NCI-H82 (cell line): ENCODE measurements at regions not wholly inside any gene's neighbourhood (a gene's known extent, or its start where the extent isn't known, plus 50 kb on each side); places are given as distances from the start of the nearest gene placed in this dataset.

Experiments
- DNase-seq: peaks from one replicate; lab custom pipeline; 2025; lab: John Stamatoyannopoulos, UW

DNA sequence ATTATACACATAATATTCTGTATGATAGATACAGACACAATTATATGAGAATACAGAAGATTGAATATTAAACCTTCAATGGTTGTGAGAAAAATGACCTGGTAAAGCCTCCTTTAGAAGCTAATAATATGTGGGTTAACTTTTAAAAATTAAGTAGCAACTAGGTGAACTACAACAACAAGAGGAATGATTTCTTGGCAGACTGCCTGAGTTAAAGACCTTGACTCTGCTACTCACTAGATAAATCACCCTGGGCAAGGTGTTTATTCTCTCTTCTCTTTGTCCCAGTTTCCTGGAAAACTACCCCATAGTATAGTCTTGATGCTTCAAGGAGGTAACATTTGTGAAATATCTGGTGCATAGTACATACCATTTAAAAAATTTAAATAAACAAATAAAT is 519.6 kb upstream of the TENM4 start:
- DNase-seq: no peak

- DNase-seq: no peak
Observed at GRCh38 chr11:79959318-79959717, 518.5 kb upstream of the TENM4 start.

- DNase-seq: no peak
Observed at GRCh38 chr11:79957702-79958101, 516.9 kb upstream of the TENM4 start.

GRCh38 chr11:79956061-79956460 is 515.2 kb upstream of the TENM4 start:
- DNase-seq: no peak

GRCh38 chr11:79953629-79954028 is 512.8 kb upstream of the TENM4 start:
- DNase-seq: no peak

GRCh38 chr11:79950741-79951140 is 509.9 kb upstream of the TENM4 start:
- DNase-seq: no peak

DNA sequence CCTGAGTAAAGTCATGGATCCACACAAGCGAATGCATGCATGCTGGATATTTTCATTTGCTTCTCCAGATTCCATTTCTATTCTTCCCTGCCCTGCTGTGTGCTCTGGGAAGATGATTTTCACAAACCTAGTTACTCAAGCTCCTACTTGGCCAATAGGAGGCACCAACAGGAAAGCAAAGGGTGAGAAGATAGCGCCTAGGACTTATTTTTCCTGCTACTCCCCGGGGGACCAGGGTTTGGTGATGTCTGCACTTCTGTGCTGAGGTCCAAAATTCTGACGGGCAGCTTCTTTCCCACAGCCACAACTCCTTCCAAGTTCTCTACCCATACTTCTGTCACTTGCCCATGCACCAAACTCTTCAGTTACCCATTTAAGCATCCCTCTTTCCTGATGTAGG is 509.3 kb upstream of the TENM4 start:
- DNase-seq: no peak

GRCh38 chr11:79949574-79949973 is 508.7 kb upstream of the TENM4 start:
- DNase-seq: no peak

GRCh38 chr11:79942646-79943045 is 501.8 kb upstream of the TENM4 start:
- no peak for DNase-seq

DNA sequence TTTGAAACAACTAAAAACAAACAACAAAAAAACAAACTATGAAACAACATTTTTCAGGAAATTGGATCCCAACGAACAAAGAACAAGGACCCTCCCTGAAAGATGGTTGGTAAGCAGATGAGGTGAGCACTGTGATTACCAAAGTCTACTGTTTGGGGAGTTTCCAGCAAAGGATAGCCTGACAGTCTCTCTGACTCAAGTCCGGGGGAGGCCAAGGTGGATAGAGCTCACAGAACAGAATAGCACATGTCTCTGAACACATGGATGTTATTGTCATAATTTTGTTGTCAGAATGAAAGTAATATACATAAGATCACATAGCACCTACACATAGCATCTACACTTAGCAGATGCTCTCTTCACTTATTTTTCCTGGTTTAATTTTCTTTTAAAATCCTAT is 501.3 kb upstream of the TENM4 start:
- DNase-seq: no peak

DNA sequence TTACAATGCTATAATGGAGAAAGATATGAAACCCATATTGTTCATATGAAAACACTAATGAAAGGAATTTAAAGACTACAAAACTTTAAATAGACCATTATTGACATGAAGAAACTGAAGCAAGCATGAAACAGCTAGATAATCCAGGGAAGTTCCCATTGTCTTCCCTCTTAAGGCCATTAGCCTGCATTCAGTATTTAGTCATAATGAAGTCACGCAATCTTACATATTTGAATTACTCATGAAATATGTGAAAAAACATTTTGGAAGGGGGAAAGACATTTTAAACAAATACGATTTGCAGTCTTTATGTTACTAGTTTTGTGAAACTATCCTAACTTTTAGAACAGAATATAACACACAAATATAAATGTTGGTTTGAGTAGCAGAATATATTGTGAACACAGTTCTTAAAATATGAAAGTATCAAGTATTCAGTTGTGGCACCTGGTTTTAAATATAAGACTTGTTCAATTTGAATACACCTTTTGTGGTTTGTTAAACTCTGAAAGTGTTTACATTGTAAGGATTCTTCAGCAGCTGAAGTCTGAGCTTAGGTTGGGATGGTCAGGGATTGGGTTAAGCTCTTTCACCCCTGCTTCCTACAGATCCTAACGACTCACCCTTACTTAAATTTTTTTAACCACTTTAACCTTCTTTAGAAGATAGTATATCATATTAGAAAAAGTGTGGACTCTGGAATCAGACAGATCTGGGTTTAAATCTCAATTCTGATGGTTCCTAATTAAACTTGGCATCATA is 500.3 kb upstream of the TENM4 start:
- DNase-seq: no peak

- no peak for DNase-seq
Observed at GRCh38 chr11:79940165-79940564, 499.3 kb upstream of the TENM4 start.

DNA sequence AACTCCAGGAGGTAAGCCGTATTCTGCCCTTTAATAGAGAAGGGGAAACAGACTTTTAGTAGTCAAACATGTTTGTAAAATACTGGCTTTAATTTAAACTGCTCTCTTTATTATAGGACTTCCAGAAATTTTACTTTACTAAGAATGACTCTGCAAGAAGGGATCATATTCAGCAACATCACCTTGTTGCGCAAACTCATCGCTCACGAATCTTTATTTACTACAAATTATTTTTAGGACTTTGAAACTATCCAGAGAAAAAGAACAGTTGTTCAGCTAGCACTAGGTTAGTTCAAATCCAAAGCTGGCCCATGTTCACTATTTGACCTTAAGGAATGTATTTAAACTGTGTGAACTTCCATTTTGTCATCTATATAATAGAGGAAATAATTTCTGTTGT is 498.3 kb upstream of the TENM4 start:
- no peak for DNase-seq

DNA sequence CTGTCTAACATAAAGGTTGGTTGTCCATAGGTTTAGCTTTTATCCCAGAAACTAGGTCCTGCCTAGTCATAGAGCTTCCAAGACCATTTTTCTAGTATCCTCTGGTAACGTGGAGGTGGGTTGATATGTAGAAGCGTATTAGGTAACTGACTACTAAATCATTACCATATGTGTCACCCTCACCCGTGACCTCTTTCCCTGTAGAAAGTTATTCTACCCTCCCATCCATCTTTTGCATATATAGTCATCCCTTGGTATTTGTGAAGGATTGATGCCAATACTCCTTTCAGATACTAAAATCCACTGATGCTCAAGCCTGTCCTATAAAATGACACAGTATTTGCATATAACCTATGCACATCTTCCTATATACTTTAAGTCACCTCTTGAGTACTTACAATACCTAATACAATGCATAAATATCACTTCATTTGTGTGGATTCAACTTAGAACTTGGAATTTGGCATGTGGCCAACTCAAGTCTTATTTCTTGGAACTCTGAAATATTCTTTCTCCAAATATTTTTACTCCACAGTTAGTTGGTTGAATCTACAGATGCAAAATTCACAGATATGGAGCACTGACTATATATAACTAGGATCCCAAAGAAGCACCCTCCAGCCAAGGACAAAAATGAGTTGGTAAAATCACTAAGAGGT is 497.0 kb upstream of the TENM4 start:
- no peak for DNase-seq

DNA sequence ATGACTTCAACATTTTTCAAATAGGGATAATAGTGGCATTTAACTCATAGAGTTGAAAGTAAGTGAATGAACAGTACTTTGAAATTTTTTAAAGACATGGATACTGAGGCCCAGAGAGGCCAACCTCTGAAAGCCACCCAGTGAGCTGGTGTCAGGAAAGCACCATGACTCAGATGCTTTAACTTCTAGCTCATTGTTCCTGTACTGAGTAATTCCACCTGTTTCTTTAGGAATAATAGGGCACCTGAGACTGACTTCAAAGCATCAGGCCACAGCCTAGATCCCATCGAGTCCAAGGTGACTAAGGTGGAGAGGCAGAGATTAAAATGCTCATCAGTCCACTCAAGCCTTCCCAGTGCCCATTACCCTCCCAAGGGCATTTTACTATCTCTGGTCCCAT is 491.8 kb upstream of the TENM4 start:
- DNase-seq: no peak

DNA sequence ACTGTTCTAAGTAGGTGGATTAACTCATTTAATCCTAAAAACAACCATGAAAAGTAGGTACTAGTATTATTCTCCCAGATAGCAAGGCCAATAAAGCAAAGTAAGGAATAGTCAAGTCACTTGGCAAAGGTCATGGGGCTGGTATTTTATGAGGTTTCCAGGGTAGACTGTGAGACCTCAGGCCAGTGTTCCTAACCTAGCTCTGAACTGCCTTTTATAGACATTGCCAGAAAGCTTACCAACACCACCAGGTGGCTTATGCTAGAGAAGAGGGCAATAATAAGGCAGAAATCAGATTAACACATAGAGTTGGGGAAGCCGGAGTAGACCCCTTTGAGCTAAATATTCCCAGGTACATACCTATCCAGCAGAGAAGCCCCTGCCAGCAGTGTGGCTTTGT is 490.9 kb upstream of the TENM4 start:
- DNase-seq: peak; percentile 27

GRCh38 chr11:79926707-79927106 is 485.9 kb upstream of the TENM4 start:
- DNase-seq: no peak

- DNase-seq: no peak
Observed at GRCh38 chr11:79925570-79925969, 484.7 kb upstream of the TENM4 start.

GRCh38 chr11:79922641-79923040 is 481.8 kb upstream of the TENM4 start:
- no peak for DNase-seq

DNA sequence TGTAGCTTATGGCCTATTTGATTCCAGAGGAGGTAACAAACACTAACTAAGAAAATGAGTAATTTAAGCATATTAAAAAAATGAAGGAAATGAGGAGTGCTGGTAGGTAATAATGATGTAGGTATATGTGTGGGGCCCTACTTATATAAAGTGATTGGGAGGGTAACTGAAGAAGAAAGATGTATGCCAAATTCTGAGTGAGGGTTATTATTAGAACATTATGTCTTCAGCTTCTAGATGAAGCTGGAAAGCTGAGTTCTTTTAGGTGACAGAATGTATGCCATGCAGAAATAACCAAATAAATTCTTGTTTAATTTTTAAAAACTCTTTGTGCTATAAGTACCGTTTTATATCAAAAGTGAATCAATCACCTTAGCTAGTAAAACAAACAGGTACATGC is 479.6 kb upstream of the TENM4 start:
- DNase-seq: no peak

DNA sequence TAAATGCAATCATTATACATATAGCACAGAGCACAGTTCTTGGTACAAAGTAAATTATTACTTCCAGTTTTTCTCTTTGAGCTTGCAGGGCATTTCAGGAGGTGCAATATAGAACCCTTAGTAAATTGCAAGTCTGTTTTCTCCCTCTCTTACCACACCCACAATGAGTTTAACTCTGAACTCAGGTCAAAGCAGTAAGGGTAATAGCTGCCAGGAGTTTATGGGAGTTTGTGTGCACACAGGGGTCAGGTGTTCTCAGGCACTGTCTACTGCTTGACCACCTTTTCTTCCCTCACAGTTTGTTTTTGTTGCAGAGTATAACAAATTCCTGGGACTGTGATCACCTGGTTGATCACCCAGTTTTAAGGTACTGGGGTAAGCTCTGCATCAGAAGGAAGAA is 478.5 kb upstream of the TENM4 start:
- no peak for DNase-seq

DNA sequence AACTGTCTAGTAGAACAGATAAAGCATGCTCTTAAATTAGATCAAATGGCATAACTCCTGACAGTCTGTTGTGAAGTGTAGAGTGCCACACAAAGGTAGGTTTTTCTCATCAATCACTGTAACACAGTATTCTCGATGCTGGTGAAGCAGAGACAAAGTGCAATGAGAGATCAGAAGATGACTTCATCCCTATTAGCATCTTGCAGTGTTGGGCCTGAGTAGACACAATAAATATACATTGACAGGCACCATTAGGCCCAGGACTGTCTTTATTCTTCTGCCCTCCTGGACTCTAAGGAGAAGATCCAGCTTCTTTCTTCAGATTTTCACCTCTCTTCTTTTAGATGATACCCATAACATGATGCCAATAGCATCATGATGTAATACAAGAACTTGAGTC is 478.0 kb upstream of the TENM4 start:
- no peak for DNase-seq

- DNase-seq: no peak
Observed at GRCh38 chr11:79906164-79906563, 465.3 kb upstream of the TENM4 start.

DNA sequence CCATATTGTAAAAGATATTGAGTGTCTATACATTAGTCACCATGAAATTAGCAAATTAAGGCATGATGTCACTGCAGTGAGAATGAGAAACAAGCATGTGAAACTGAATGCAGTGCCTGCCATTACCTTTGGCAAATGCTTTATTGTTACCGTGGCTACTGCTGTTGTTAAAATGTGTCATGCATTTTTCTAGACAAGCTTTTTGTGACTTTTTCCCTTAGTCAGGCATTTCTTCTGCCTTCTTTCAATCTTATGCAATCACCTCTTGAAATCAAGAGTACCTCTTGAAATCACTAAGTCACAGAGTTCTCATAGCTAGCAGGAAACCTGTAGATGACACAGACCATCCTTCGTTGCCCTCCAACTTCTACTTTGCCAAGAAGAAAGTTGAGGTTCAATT is 461.7 kb upstream of the TENM4 start:
- DNase-seq: no peak
